Parathyroid adenoma (tissue), 2 donors: ENCODE measurements at regions not wholly inside any gene's neighbourhood (a gene's known extent, or its start where the extent isn't known, plus 50 kb on each side); places are given as distances from the start of the nearest gene placed in this dataset.

ENCODE experiments used
- H2AFZ ChIP-seq: fragments of 300-600 bp; sonication (generic); one replicate; pipeline ENCODE4 v1.7.0; 2017; ENCODE audit warnings: antibody characterized with exemption, mild to moderate bottlenecking
- H3K27ac ChIP-seq: fragments of 300-600 bp; sonication (generic); one replicate; pipeline ENCODE4 v1.7.0; 2017
- H3K27me3 ChIP-seq: fragments of 300-600 bp; sonication (generic); one replicate; pipeline ENCODE4 v1.7.0; 2017; ENCODE audit warnings: low read length; ENCODE audit not compliant: control insufficient read depth, insufficient read depth
- H3K36me3 ChIP-seq: fragments of 300-600 bp; sonication (generic); one replicate; pipeline ENCODE4 v1.7.0; 2017; ENCODE audit warnings: low read length; ENCODE audit not compliant: control insufficient read depth, insufficient read depth
- H3K4me1 ChIP-seq: fragments of 300-600 bp; sonication (generic); one replicate; pipeline ENCODE4 v1.7.0; 2017; ENCODE audit warnings: control low read depth
- H3K4me2 ChIP-seq: fragments of 300-600 bp; sonication (generic); one replicate; pipeline ENCODE4 v1.7.0; 2017; ENCODE audit warnings: low read length
- H3K4me3 ChIP-seq: fragments of 300-600 bp; sonication (generic); one replicate; pipeline ENCODE4 v1.7.0; 2017; ENCODE audit warnings: low read depth, low read length
- H3K79me2 ChIP-seq: fragments of 300-600 bp; sonication (generic); one replicate; pipeline ENCODE4 v1.7.0; 2017; ENCODE audit warnings: control low read depth
- H3K9ac ChIP-seq: fragments of 300-600 bp; sonication (generic); one replicate; pipeline ENCODE4 v1.7.0; 2017; ENCODE audit warnings: mild to moderate bottlenecking
- H3K9me3 ChIP-seq: fragments of 300-600 bp; sonication (generic); one replicate; pipeline ENCODE4 v1.7.0; 2017; ENCODE audit warnings: low read length; ENCODE audit not compliant: control insufficient read depth
- TF ChIP-seq, protein P1 (sequence below): fragments of 300-600 bp; sonication (generic); IDR thresholded peaks from one replicate; pipeline ENCODE4 v1.7.0; 2017; ENCODE audit warnings: antibody characterized with exemption, mild to moderate bottlenecking
- donor health status: primary hyperparathyroidism.

DNA sequence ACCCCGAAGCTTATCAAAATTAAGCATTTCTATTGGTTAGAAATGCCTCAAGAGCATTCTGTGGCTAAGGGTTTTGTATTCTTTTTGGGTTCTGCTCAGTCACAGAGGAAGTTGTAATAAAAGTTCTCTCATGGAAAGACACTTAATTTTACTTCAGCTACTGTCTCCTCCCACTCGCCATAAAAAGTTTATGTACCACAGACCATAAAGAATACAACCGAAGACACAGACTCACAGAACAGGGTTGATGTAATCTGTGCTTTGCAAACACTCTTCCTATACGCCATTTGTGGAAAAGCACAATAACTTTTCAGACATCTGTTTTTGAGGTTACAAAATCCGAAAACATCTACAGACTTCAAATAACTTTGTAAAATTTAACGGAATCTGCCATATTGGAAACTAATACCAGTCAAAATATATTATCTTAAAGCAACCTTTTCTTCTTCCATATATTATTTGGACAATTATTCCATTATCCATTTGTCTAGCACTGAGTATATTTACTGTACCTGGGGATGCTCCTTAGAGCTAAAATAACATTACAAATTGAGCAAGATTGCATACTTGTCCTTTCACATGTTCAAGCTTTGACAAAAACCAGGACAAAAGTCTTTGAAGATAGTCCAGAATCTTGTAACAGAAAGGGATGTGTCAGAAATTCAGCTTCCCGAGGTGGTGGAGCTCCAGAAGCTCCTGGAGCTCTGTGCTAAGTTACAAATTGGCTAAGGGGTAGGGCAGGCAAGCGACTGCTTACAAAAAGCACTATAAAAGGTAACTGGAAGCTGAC is 219.0 kb upstream of the MEOX2 start:
- Histone ChIP-seq H3K4me2 (no peak overlapping the region), H3K4me3 (no peak overlapping the region), H3K36me3 (no peaks in the 10 kb centered on the region), H3K9ac (no peak overlapping the region), H3K27me3 (no peaks in the 10 kb centered on the region), H3K27ac (no peak overlapping the region), H3K79me2 (no peaks in the 10 kb centered on the region), H2AFZ (no peak overlapping the region), H3K4me1 (no peaks in the 10 kb centered on the region), H3K9me3 (no peaks in the 10 kb centered on the region)
- TF ChIP-seq, protein P1, sequence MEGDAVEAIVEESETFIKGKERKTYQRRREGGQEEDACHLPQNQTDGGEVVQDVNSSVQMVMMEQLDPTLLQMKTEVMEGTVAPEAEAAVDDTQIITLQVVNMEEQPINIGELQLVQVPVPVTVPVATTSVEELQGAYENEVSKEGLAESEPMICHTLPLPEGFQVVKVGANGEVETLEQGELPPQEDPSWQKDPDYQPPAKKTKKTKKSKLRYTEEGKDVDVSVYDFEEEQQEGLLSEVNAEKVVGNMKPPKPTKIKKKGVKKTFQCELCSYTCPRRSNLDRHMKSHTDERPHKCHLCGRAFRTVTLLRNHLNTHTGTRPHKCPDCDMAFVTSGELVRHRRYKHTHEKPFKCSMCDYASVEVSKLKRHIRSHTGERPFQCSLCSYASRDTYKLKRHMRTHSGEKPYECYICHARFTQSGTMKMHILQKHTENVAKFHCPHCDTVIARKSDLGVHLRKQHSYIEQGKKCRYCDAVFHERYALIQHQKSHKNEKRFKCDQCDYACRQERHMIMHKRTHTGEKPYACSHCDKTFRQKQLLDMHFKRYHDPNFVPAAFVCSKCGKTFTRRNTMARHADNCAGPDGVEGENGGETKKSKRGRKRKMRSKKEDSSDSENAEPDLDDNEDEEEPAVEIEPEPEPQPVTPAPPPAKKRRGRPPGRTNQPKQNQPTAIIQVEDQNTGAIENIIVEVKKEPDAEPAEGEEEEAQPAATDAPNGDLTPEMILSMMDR = no peak

DNA sequence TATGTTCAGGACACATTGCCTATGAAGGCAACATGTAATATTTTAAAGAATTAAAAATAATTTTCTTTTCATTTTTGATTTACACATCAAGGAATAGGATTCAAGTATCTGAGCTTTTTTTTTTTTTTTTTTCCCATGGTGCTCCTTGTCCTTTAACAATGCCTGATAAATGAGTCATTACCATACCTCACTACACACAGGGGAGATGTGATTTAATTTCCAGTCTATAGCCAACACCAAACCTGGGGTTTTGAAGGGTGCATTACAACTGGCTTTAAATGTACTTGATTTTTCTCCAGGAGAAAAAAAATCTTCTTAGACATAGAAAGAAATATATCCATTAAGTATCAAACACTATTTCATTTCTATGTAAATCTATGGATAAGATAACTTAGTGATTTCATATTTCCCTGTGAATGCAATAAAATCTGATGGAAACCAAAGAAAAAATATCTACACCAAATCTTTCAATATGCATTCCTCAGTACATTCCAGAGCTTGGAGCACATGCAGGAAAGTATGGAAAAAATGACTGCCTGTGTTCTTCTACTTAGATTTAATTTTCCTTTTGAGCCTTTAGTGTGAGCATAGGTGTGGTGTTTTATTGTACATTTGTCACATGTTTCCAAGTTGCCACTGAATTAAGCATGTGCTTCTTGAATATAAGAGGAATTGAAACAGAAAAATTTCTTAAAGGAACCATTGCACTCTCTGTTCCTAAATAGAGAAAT is 204.8 kb upstream of the MEOX2 start:
- Histone ChIP-seq H3K9ac (no peak overlapping the region), H3K79me2 (no peaks in the 10 kb centered on the region), H3K4me1 (no peaks in the 10 kb centered on the region), H3K4me2 (no peak overlapping the region), H3K9me3 (no peaks in the 10 kb centered on the region), H3K4me3 (no peak overlapping the region), H3K36me3 (no peaks in the 10 kb centered on the region), H3K27me3 (no peaks in the 10 kb centered on the region), H3K27ac (no peak overlapping the region), H2AFZ (no peak overlapping the region)
- TF ChIP-seq, protein P1 = no peak

- no peak overlapping the region for H2AFZ ChIP-seq
- H3K4me3 ChIP-seq = no peak overlapping the region
- no peaks in the 10 kb centered on the region for H3K27me3 ChIP-seq
- no peaks in the 10 kb centered on the region for H3K36me3 ChIP-seq
- H3K9me3 ChIP-seq = no peaks in the 10 kb centered on the region
- TF ChIP-seq, protein P1 = no peak
- H3K79me2 ChIP-seq = no peaks in the 10 kb centered on the region
- H3K4me1 ChIP-seq = no peaks in the 10 kb centered on the region
- no peak overlapping the region for H3K4me2 ChIP-seq
- no peak overlapping the region for H3K27ac ChIP-seq
- H3K9ac ChIP-seq = no peak overlapping the region
Measured at GRCh38 chr7:15889507-15889906, 203.0 kb upstream of the MEOX2 start.

DNA sequence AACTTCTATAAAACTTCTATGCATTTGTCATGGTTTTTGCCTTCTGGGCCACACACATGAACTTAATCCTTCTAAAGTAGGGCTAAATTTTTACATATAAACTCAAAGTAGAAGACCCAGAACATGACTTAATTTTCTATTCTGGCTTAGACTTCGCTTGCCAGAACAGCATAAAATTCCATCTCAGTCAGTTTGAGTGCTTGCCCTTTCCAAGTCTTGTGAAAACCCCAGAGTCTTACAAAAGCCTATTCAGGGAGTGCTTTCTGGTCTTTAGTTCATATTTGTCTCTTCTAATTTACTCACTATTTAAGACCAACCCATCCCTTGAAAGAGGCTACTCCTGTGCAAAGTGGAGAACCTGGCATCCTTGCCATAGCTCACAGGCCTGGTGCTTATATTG is 201.6 kb upstream of the MEOX2 start:
- Histone ChIP-seq H3K9me3 (no peaks in the 10 kb centered on the region), H3K36me3 (no peaks in the 10 kb centered on the region), H3K9ac (no peak overlapping the region), H3K4me2 (no peak overlapping the region), H3K27me3 (no peaks in the 10 kb centered on the region), H3K4me1 (no peaks in the 10 kb centered on the region), H3K27ac (no peak overlapping the region), H3K79me2 (no peaks in the 10 kb centered on the region), H3K4me3 (no peak overlapping the region), H2AFZ (no peak overlapping the region)
- TF ChIP-seq, protein P1 = no peak
